Epidermal melanocyte (primary cell): ENCODE measurements at regions not wholly inside any gene's neighbourhood (a gene's known extent, or its start where the extent isn't known, plus 50 kb on each side); places are given as distances from the start of the nearest gene placed in this dataset.
"Not testable (repeated sequence)": the region's sequence is repeated elsewhere in the genome, so short reads cannot be mapped to it uniquely, and the experiment has no call there.

Experiments used
- DNase-seq: peaks from one replicate; pipeline ENCODE4 v3.0.0; 2011; ENCODE audit warnings: low spot score; ENCODE audit not compliant: insufficient read length

GRCh38 chr3:31285833-31286486 is 246.8 kb upstream of the STT3B start:
- DNase-seq = no peak

GRCh38 chr3:31288224-31288623 is 244.5 kb upstream of the STT3B start:
- DNase-seq = no peak

DNA sequence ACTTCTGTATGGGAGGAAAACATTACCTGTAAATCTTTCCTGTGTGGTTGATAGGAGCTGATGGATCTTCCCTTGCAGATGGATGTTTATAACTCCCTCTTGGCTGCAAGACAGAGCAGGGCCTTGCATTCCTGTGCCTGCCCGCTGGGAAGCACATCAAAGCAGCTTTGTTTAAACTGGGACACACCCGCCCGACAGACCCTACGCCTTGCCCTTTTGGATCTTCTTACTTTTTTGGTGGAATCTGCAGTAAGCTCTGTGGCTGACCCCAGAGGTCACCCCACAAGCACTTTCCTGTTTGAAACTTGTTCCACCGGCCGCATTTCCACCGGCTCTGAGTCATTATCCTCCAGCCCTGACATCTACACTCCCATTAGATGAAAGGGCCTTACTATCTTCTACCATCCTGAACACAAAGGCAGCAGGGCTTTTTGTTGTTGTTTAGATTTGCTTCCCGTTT is 244.1 kb upstream of the STT3B start:
- DNase-seq = no peak

DNA sequence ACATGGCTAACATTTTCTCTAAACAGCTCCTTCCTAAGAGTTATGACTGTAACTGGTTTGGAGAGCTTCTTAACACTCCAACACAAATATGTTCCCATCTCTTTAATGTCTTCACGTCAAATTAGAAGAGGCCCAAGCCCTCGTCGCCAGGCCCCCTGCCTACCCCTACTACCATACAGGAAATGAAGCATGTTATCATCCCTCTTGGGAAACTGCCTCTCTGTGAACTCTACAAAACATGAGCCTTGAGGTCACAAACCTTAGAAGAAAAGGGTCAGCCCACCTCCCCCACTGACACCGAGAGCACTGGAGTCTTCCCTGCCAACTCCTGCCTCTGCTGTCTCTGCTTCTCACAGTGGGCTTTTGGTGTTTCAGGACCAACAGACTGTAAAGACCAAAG is 243.1 kb upstream of the STT3B start:
- no peak for DNase-seq

- DNase-seq = no peak
These were observed 242.7 kb upstream of the STT3B start for GRCh38 chr3:31290046-31290445.

DNA sequence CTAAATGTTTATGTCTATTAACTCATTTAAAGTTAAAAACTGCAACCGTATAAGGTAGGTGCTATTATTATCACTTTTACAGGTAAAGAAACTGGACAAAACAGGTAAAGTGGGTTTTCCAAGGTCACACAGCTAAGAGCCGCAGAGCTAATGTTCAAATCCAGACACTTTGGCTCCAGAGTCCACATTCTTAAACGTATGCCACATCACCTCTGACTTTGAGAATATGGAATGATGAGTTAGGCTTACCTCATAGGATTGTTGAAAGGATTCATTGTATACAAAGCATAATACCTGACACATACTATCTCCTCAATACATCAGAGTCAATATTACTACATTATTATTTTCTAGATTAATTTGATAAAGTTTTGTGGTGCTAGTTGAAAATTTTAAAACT is 240.9 kb upstream of the STT3B start:
- DNase-seq = no peak

DNA sequence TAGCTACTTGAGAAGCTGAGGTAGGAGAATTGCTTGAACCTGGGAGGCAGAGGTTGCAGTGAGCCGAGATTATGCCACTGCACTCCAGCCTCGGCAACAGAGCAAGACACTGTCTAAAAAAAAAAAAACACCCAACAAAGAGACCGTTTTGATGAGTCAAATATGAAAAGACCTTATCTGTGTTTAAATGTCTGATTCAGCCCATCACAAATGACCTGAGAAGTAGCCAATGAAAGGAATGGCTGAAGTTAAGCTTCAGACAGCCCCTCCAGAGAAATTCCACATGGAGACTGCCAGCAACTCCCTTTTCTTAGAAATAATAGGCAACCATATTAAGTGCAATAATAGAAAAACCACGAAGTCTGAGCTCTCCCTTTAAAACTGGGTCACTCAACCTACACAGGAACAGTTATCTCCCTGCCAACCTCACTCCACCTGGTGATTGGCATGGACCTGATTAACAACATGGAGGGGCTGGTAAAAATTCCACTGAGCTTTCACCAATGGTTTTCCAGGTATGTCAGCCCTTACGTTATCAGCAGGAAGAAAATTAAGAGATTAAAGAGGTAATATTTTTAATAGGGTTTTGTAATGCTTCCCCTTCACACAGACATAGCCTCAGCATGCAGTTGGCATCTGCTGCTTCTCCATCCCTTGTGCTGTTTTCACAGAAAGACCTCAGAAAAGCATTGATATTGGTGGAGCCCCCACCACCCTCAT is 238.1 kb upstream of the STT3B start:
- DNase-seq = no peak

GRCh38 chr3:31295150-31295765 is 237.5 kb upstream of the STT3B start:
- no peak for DNase-seq

- no peak for DNase-seq
These were observed 234.9 kb upstream of the STT3B start for GRCh38 chr3:31297726-31298298.

DNA sequence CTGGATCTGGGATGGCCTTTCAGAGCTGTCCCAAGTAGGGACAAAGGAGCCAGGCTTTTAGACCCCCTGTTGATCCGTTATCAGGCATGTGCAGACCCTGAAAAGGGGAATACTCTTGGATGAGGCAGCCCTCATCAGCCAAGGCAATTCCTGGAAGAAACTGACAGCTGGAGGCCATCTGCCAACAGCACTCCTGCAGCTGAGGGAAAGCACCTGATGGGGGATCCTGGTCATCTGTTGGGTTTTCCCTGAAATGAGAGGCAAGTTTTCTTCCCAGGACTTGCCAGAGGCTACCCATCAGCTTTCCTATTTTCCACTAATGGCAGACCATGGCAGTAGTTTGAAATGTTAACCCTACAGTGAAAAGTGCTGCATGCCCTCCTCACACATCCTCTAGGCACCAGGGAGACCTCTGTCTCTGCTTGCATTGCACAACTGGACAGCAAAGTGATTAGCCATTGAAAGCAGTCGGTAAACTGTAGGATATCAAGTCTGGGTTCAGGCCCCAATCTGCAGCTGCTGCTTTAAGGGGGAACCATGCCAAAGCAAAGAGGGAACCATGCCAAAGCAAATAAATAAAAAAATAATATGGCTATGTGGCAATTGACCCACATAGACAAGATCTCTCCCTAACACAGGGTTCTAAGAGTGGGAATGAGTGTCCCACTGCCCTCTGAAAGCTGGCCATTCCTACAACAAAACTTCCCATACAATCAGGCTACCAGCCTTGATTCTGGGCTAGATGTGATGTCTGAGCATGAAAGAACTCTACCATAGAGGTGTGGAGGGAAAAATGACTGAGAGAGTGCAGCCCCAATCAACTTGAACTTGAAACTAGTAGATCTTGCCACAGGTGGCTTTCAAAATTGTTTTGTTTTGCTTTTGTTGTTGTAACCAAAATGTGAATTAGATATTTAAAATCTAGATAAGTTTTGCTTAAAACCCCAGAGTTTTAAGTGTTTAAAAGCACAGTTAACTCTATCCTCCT is 232.0 kb upstream of the STT3B start:
- no peak for DNase-seq

DNA sequence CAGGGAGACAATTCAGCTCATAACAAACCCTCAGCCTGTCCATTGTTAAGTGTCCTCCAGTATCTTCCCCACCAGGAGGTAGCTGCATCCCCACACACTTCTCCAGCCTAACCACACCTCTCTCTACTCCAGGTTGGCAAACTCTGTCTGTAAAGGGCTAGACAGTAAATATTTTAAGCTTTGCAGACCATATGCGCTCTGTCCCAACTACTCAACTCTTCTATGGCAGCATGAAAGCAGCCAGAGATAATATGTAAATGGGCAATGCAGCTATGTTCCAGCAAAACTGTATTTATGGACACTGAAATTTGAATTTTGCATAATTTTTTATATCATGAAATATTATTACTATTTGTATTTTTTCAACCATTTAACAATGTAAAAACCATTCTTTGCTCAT is 230.4 kb upstream of the STT3B start:
- no peak for DNase-seq

GRCh38 chr3:31305340-31305739 is 227.4 kb upstream of the STT3B start:
- no peak for DNase-seq

DNA sequence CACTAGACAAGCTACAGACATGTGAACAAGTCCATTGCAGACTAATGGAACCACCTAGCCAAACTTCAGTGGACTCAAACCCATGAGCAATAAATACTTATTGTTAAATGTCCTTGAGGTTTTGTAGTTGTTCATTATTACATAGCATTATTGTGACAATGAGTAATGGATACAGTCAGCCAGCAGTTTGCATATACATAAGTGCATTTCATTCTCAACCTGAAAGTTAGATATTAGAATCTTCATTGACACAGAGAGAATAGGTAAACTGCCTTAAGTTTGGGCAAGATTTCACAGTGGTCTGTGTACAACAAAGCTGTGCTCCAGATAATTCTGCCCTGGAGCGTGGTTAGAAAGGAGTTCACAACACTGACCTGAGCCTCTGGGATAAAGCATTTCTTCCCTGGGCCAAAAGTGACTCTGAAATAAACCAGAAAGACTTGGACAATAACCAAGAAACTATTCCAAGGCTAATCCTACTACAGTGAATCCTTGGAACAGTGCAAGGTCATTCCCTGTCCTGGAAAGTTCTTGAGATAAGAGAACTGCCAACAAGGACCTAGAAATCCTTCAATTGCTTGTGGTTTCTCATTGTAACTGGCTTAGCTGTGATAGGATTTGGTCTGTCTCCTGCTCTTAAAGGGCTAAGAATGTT is 225.5 kb upstream of the STT3B start:
- DNase-seq = no peak

GRCh38 chr3:31311559-31311958 is 221.2 kb upstream of the STT3B start:
- no peak for DNase-seq

DNA sequence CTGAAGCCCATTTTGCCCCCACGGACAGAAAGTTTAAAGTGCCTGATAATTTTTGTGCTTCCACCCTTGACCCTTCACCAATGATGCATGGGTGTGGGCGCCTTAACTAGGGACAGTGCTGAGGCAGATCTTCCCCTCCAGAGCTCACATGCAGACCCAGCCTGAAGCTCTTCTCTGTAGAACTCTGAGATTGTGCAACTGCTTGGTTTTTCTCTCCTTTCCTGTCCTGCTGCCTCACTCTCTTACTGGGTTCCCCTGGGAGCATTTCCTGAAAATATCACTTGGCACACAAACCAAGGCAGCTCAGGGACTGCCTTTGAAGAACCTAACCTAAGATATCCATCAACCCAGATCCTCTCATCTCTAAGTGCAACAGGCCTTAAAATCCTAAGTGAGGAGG is 220.3 kb upstream of the STT3B start:
- DNase-seq = no peak

- no peak for DNase-seq
These were observed 218.5 kb upstream of the STT3B start for GRCh38 chr3:31314258-31314657.

GRCh38 chr3:31319332-31319731 is 213.4 kb upstream of the STT3B start:
- DNase-seq = no peak

- DNase-seq = no peak
These were observed 211.1 kb upstream of the STT3B start for GRCh38 chr3:31321620-31322019.

- DNase-seq = no peak
These were observed 210.3 kb upstream of the STT3B start for GRCh38 chr3:31322460-31322859.

DNA sequence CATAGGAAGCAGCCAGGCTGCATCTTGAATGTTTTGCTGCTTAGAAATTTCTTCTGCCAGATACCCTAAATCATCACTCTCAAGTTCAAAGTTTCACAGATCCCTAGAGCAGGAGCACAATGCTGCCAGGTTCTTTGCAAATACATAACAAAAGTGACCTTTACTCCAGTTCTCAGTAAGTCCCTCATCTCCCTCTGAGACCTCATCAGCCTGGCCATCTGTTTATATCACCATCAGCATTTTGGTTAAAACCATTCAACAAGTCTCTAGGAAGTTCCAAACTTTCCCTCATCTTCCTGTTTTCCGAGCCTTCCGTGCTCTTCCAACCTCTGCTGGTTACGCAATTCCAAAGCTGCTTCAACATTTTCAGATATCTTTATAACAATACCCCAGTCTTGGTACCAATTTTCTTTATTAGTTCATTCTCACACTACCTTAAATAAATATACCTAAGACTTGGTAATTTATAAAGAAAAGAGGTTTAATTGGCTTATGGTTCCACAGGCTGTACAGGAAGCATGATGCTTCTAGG is 204.8 kb upstream of the STT3B start:
- not testable (repeated sequence) for DNase-seq
